HG02938 (cell line): ENCODE measurements at regions not wholly inside any gene's neighbourhood (a gene's known extent, or its start where the extent isn't known, plus 50 kb on each side); places are given as distances from the start of the nearest gene placed in this dataset.
"Not testable (repeated sequence)": the region's sequence is repeated elsewhere in the genome, so short reads cannot be mapped to it uniquely, and the experiment has no call there.

Experiments
- ATAC-seq: cut with Tn5 transposase; IDR thresholded peaks from one replicate; pipeline ENCODE4 v1.9.1; 2021; ENCODE audit warnings: mild to moderate bottlenecking, moderate library complexity; ENCODE audit not compliant: unreplicated experiment

DNA sequence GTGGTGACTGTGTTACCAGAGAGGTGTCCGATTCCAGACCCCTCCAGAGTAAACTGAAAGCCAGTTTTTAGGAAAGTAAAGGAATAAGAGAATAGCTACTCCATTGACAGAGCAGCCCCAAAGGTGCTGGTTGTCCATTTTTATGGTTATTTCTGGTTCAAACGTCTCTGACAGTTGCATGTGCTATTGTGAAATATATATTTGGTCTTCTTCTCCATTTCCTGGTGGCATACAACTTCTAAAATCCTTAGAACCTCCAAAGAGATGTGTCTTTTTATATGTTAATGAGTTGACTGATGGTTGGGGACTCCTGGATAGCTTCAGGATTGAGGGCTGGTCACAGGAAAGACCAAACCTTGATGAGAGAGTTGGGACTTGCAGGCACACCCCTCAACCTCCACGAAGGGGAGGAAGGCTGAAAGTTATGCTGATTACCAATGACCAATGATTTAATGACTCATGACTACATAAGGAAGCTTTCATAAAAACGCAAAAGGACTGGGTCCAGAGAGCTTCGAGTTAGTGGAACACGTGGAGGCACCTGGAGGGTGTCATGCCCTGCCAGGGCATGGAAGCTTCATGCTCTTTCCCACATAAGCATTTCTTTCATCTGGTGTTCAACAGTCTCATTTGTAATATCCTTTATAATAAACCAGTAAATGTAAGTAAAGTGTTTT, 100.7 kb downstream of the SLC16A1 start:
- no peak for ATAC-seq

DNA sequence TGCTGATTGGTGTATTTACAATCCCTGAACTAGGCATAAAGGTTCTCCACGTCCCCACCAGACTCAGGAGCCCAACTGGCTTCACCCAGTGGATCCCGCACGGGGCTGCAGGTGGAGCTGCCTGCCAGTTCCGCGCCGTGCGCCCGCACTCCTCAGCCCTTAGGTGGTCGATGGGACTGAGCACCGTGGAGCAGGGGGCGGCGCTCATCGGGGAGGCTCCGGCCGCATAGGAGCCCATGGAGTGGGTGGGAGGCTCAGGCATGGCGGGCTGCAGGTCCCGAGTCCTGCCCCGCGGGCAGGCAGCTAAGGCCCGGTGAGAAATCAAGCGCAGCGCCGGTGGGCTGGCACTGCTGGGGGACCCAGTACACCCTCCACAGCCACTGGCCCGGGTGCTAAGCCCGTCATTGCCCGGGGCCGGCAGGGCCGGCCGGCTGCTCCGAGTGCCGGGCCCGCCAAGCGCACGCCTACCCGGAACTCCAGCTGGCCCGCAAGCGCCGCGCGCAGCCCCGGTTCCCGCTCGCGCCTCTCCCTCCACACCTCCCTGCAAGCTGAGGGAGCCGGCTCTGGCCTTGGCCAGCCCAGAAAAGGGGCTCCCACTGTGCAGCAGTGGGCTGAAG, 101.5 kb downstream of the SLC16A1 start:
- not testable (repeated sequence) for ATAC-seq

- ATAC-seq: not testable (repeated sequence)
Measured at GRCh38 chr1:112853915-112854314, 102.1 kb downstream of the SLC16A1 start.

GRCh38 chr1:112852934-112853333, 103.1 kb downstream of the SLC16A1 start:
- ATAC-seq: no peak

DNA sequence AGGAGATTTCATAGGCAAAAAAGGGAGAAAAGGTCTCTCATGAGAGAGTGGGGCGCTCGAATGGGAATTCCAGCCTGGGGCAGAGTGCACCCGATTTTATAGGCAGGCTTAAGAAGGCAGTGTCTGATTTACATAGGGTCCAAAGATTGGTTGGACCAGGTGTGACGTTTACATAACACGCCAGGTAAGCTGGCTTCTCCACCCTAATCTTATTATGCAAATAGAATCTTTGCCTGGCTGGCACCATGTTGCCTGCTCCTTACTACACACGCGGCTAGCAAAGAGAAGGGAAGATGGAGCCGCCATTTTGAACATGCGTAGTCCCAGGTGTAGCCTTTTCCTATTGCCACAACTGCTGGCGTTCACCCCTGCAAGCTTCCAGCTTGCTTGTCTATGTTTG, 103.7 kb downstream of the SLC16A1 start:
- ATAC-seq: no peak

DNA sequence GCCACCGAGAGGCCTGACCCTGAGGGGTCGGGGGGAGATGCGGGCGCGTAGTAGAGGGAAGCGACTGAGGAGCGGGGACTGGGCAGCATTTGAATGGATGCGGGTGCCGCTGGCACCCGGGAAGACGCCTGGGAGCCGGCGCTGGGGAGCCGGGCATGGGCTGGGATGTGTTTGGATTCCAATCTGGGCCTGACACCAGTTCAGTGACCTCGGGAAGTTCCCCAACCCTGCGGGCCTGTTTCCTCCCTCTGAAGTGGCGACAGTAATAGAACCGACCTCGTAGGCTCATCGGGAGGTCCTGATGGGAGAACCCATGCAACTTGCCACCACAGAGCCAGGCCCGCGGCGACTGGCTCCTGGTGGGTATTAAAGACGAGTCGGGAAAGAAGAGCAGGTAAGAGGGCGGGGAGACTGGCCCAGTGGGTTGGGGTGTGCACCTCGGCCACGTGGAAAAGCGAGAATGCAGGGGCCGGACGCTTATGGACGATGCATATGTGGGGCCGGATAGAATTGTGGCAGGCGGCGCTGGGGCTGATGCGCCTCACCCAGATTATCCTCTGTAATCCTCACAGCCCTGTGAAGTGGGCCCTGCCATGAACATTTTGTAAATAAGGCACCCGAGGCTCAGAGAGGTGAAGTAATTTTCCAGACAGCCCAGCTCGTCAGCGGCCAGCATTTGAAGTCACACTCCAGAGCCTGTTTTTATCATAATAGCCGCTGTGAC, 105.8 kb downstream of the SLC16A1 start:
- ATAC-seq: no peak

DNA sequence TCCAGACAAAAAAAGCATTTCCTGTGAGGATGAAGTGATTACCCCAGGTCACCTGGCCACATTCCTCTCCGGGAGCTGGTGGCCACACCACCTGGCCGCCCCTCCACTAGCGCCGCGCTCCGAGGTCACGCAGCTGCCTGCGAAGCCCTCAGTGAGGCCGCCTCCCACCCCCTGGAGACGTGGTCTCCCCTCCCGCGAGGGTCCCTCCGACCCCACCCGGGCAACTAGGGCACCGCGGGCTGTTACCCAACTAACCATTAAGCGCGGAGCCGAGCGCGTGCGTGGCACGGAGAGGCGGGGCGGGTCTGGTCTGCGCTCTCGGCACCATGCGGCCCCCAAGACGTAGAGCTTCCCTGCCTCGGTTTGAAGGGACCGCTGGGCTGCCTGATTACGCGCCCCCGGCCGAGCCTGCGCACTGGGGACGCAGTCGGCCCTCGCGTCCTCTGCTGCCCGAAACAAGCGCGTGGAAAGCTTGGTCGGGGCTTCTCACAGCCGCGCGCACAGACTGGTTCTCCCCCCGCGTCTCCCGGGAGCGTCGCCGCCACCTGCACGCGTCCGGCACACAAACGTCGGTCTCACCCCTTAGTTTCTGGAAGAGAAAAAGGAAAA, 106.5 kb downstream of the SLC16A1 start:
- no peak for ATAC-seq

GRCh38 chr1:112841825-112842224, 114.2 kb downstream of the SLC16A1 start:
- ATAC-seq: no peak

GRCh38 chr1:112840631-112841624, 115.1 kb downstream of the SLC16A1 start:
- ATAC-seq: peak; percentile 80

GRCh38 chr1:112836642-112837041, 119.4 kb downstream of the SLC16A1 start:
- ATAC-seq: no peak

- no peak for ATAC-seq
Measured at GRCh38 chr1:112833806-112834205, 118.7 kb upstream of the PPM1J start.

DNA sequence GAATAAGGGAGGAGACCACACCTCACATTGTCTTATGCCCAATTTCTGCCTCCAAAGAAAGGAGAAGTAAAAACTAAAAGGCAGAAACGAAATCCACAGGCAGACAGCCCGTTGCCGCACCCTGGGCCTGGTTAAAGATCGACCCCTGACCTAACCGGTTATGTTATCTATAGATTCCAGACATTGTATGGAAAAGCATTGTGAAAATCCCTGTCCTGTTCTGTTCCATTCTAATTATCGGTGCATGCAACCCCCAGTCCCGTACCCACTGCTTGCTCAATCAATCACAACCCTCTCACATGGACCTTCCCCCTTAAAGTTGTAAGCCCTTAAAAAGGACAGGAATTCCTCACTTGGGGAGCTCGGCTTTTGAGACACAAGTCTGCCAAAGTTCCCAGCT, 117.1 kb upstream of the PPM1J start:
- not testable (repeated sequence) for ATAC-seq

DNA sequence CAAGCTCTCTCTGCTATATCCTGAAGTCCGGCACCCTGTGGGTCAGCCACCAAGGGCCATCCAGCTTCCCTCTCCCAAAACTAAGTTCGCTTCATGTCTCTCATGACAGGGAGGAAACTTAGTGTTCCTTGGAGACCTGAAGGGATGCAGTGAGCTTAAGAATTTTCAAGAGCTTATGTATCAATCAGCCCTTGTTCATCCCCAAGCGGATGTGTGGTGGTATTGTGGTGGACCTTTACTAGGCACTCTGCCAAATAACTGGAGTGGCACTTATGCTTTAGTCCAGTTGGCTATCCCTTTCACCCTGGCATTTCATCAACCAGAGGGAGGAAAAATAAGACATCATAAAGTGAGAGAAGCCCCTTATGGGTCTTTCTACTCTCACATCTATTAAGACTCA, 114.6 kb upstream of the PPM1J start:
- ATAC-seq: not testable (repeated sequence)

DNA sequence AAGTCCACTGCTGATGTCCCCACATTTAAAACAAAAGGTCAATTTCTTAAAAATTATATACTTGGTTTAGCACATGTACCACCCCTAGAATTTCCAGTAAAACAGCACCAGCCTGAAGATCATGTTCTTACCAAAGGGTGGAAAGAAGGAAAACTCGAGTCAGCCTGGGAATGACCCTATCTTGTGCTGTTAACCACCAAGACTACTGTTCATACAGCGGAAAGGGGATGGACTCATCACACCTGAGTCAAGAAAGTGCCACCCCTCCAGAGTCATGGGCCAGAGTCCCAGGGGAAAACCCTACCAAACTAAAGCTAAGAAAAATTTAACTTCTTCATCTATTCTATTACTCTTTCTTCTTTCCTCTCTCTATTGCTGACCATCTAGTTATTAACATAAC, 113.6 kb upstream of the PPM1J start:
- no peak for ATAC-seq

DNA sequence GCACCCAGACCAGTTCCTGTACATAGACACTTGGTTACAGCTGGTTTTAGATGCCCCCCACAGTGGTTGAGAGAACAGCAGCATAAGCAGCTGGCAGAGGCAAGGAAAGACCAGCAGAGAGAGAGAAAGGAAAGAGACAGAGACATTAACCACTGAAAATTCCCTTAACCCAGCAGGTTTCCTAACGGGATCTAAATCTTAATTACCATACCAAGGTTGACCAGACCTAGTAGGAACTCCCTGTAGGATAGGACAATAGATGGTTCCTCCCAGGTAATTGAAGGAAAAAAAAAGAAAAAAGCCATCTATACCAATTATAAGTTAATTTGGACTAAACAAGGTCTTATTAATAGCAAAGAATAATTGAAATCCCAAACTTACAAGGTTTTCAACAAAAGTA, 112.3 kb upstream of the PPM1J start:
- not testable (repeated sequence) for ATAC-seq

GRCh38 chr1:112826217-112826944, 111.2 kb upstream of the PPM1J start:
- ATAC-seq: no peak

GRCh38 chr1:112825563-112826216, 110.6 kb upstream of the PPM1J start:
- not testable (repeated sequence) for ATAC-seq

GRCh38 chr1:112825075-112825474, 109.9 kb upstream of the PPM1J start:
- not testable (repeated sequence) for ATAC-seq
